ENCODE measurements at regions not wholly inside any gene's neighbourhood (a gene's known extent, or its start where the extent isn't known, plus 50 kb on each side); places are given as distances from the start of the nearest gene placed in this dataset.
"Not testable (repeated sequence)": the region's sequence is repeated elsewhere in the genome, so short reads cannot be mapped to it uniquely, and the experiment has no call there.

- DNase-seq = no peak
Measured at GRCh38 chr3:75395580-75396315, 268.4 kb upstream of the FRG2C start.

GRCh38 chr3:75396316-75396802 is 267.8 kb upstream of the FRG2C start:
- DNase-seq = no peak

GRCh38 chr3:75397486-75397885 is 266.6 kb upstream of the FRG2C start:
- not testable (repeated sequence) for DNase-seq

- peak; percentile 25 to 44 for DNase-seq
Measured at GRCh38 chr3:75422101-75422945, 241.8 kb upstream of the FRG2C start.

- not testable (repeated sequence) for DNase-seq
Measured at GRCh38 chr3:75425379-75425778, 238.7 kb upstream of the FRG2C start.

- DNase-seq = not testable (repeated sequence)
Measured at GRCh38 chr3:75427486-75427885, 236.6 kb upstream of the FRG2C start.

- DNase-seq = not testable (repeated sequence)
Measured at GRCh38 chr3:75427906-75428305, 236.2 kb upstream of the FRG2C start.

- peak; percentile 22 to 70 for DNase-seq
Measured at GRCh38 chr3:75429561-75430220, 234.4 kb upstream of the FRG2C start.

GRCh38 chr3:75430406-75430805 is 233.7 kb upstream of the FRG2C start:
- not testable (repeated sequence) for DNase-seq

GRCh38 chr3:75431120-75431519 is 233.0 kb upstream of the FRG2C start:
- DNase-seq = peak in 1 of 2 experiments; percentile 38

GRCh38 chr3:75432466-75432865 is 231.7 kb upstream of the FRG2C start:
- not testable (repeated sequence) for DNase-seq

GRCh38 chr3:75432885-75433284 is 231.2 kb upstream of the FRG2C start:
- DNase-seq = not testable (repeated sequence)

GRCh38 chr3:75433295-75433694 is 230.8 kb upstream of the FRG2C start:
- DNase-seq = not testable (repeated sequence)

- peak in 1 of 2 experiments; percentile 44 for DNase-seq
Measured at GRCh38 chr3:75434276-75434912, 229.7 kb upstream of the FRG2C start.

GRCh38 chr3:75434913-75435793 is 229.0 kb upstream of the FRG2C start:
- peak; percentile 93 for DNase-seq

GRCh38 chr3:75435794-75436400 is 228.2 kb upstream of the FRG2C start:
- peak; percentile 71 to 88 for DNase-seq

- not testable (repeated sequence) for DNase-seq
Measured at GRCh38 chr3:75440986-75441385, 223.1 kb upstream of the FRG2C start.

GRCh38 chr3:75444634-75445033 is 219.5 kb upstream of the FRG2C start:
- DNase-seq = not testable (repeated sequence)

GRCh38 chr3:75445234-75445633 is 218.9 kb upstream of the FRG2C start:
- DNase-seq = not testable (repeated sequence)

- not testable (repeated sequence) for DNase-seq
Measured at GRCh38 chr3:75446948-75447347, 217.2 kb upstream of the FRG2C start.

GRCh38 chr3:75453328-75453727 is 210.8 kb upstream of the FRG2C start:
- peak; percentile 87 to 96 for DNase-seq

Measured in NCI-H524 (cell line).